GM19467 (cell line): ENCODE measurements at regions not wholly inside any gene's neighbourhood (a gene's known extent, or its start where the extent isn't known, plus 50 kb on each side); places are given as distances from the start of the nearest gene placed in this dataset.
"Not testable (repeated sequence)": the region's sequence is repeated elsewhere in the genome, so short reads cannot be mapped to it uniquely, and the experiment has no call there.

Source experiments
- ATAC-seq: cut with Tn5 transposase; IDR thresholded peaks from one replicate; pipeline ENCODE4 v1.9.1; 2021; ENCODE audit warnings: mild to moderate bottlenecking, moderate library complexity; ENCODE audit not compliant: unreplicated experiment

GRCh38 chr5:136749016-136749415 is 383.7 kb upstream of the TRPC7 start:
- ATAC-seq = no peak

- ATAC-seq = no peak
These were observed 377.7 kb upstream of the TRPC7 start for GRCh38 chr5:136743052-136743451.

DNA sequence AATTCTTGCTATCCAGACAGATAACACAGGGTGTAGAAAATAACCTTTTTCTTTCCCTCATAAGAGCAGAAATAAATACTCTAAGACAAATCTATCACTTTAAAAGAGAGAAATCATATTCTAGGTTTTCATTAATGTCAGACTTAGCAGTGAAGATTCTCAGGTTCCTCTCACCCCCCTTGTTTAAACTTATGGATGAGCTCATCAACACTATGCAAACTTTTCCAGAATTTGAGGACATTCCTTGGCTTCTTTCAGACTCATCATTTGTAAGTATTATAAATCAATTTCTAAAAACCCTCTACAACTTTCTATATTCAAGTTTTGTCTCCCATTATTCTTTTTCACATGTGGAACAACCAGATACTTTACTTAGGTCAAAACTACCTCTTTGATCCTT is 374.9 kb upstream of the TRPC7 start:
- no peak for ATAC-seq

DNA sequence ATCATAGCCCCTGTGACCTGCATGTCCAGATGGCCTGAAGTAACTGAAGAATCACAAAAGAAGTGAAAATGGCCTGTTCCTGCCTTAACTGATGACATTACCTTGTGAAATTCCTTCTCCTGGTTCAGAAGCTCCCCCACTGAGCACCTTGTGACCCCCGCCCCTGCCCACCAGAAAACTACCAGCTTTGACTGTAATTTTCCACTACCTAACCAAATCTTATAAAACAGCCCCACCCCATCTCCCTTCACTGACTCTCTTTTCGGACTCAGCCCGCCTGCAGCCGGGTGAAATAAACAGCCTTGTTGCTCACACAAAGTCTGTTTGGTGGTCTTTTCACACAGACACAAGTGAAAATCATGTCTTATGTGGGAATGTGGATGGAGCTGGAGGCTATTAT is 373.9 kb upstream of the TRPC7 start:
- ATAC-seq = not testable (repeated sequence)

DNA sequence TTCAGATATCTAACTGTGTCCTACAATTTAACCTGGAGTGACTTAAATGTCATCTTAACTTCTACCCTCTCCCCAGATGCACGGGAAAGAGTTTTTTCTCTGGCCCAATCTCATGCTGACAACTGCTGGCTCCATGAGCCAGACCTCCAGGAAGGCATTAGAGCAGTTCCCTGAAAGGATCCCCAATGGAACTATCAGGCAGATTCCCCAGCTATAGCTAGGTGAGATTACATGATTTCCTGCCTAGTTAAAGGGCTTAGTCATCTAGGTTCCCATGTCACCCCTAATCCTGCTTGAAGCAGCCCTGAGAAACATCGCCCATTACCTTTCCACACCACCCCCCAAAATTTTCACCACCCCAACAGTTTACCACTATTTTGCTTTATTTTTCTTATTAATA is 373.5 kb upstream of the TRPC7 start:
- no peak for ATAC-seq

- no peak for ATAC-seq
These were observed 370.7 kb upstream of the TRPC7 start for GRCh38 chr5:136736021-136736420.

DNA sequence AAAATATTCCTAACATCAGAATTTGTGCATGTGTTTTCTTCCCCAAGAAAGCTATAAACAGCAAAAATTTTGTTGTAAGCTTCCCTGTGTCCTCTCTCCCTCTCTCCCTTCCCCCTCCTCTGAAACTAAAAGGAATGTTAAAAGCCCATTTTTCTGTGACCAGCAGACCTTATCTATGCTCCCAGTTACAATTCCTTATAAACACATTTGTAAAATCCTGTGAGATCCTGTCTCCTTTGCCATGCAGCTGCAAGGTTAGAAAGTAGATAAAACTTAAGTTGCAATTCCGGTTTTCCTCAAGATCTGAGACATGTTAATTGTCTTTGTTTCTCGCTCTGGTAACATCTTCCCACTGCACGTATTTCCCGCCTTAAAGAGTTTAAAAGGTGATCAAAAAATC is 370.3 kb upstream of the TRPC7 start:
- not testable (repeated sequence) for ATAC-seq

DNA sequence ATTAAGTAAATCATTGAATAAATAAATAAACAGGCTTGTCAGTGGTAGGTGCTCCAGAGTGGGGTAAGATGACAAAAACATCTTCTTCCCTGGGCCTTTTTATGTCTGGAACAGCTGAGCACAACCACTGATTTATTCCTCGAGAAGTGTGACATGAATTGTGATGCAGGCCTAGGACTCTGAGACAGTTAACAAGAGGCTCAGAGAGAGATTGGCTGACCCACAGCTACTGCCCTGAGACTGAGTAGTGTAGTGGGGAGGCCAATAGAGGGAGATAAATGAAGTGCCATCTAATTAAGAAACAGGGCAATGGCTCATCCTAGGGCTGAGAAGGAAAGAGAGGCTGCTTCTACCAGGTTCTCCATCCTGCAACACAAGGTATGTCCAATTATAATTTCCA is 369.3 kb upstream of the TRPC7 start:
- ATAC-seq = no peak

DNA sequence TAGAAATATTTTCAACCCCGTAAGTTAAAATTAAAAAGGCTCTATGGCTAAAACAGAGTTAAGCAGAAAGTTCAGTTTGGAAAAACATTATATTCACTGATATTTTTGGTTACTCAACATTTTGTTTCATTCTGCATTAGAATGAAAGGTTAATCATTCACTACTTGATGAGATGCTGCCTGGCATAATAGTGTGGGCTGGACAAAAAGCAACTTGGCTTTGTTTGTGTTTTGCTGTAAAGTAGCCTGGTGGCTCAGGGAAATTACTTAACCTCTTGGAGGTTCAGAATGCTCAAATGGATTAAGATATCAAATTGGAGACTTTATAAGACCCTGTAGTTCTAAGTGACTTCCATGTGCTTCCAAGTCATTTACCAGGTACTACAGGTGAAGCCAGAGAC is 367.4 kb upstream of the TRPC7 start:
- no peak for ATAC-seq

GRCh38 chr5:136731241-136731900 is 366.0 kb upstream of the TRPC7 start:
- no peak for ATAC-seq

GRCh38 chr5:136730426-136730825 is 365.1 kb upstream of the TRPC7 start:
- ATAC-seq = no peak

DNA sequence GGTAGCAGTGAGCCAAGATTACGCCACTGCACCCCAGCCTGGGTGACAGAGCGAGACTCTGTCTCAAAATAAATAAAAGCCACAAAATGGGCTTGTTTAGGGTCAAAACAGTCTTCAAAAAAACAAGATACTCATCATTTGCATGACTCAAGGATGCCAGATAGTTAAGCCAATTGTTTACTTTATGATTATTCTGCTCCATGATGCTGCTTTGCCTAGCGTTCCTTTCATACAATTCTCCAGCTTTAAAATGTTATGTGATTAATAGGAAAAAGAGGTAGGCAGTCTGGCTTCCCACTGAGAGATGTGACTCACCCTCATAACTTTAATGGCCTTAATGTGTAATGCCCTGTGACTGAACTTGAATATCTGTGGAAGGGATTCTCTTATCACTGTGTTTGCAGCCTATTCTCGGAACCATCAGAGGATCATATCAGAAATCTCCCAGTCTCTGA is 364.6 kb upstream of the TRPC7 start:
- ATAC-seq = no peak

GRCh38 chr5:136726506-136726905 is 361.2 kb upstream of the TRPC7 start:
- no peak for ATAC-seq

- no peak for ATAC-seq
These were observed 358.8 kb upstream of the TRPC7 start for GRCh38 chr5:136724161-136724560.

DNA sequence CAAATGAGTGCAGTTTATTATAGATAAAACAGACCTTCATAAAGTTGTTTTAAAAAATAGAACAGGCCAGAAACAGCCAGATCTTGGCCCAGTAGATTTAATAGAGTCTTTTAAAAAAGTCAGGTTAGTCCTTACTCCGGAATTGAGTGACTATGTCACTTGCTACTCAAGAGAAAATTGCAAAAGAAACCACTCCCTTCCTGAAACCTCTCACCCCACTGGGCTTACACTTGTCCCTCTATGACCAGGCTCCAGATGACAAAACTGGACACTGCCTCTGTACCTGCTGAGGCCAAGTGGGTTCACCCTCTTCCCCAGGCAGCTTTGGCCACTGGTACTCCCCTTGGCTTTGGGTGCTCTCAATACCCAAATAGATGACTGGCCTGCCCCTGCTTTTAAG is 357.2 kb upstream of the TRPC7 start:
- ATAC-seq = no peak

DNA sequence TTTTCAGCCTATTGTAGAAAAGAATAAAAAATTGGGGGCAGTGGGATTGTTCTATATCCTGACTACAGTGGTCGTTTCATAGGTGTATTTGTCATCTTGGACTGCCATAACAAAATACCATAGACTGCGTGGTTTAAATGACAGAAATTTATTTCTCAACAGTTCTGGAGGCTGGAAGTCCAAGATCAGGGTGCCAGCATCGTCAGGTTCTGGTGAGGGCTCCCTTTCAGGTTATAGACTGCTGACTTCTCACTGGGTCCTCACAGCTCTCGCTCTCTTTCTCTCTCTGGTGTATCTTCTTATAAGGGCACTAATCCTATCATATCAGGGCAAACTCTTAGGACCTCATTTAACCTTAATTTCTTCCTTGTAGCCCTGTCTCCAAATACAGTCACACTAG is 356.7 kb upstream of the TRPC7 start:
- no peak for ATAC-seq

GRCh38 chr5:136720674-136721073 is 355.3 kb upstream of the TRPC7 start:
- no peak for ATAC-seq

- no peak for ATAC-seq
These were observed 352.6 kb upstream of the TRPC7 start for GRCh38 chr5:136717917-136718316.

DNA sequence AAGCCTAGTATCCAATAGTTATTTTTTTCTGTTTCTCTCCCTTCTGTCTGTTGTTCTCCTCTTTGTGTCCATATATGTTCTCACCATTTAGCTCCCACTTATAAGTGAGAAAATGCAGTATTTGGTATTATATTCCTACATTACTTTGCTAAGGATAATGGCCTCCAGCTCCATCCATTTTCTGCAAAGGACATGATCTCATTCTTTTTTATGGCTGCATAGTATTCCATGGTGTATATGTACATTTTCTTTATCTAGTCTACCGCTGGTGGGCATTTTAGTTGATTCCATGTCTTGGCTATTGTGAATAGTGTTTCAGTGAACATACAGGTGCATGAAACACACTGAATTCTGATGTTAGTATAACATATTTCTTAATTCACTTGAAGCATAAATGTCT is 348.9 kb upstream of the TRPC7 start:
- no peak for ATAC-seq

DNA sequence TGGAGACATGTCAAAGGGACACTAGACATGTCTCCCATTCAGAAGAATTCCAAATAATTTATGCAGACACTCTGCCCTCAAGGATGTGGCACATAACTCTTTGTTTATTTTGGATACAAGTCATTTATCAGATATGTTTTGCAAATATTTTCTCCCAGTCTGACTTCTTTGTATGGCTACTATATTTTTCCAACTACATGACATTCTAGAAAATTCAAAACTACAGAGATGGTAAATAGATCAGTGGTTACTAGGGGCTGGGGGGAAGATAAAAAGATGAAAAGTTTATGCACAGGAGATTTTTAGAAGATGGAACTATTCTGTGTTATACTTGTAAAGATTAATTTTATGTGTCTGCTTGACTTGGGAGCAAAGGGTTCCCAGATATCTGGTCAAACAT is 347.3 kb upstream of the TRPC7 start:
- no peak for ATAC-seq

DNA sequence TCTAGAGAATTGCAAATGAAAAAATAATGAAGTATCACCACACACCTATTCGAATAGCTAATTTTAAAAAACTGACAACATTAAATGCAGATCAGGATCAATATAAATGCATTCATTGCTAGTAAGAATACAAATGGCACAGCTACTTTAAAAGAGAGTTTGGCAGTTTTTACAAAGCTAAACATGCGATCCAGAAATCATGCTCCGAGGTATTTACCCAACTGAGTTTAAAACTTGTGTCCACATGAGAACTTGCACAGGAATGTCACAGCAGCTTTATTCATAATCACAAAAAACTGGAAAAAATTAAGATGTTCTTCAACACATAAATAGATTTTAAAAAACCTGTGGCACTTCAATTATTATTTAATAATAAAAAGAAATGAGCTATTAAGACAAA is 345.5 kb upstream of the TRPC7 start:
- ATAC-seq = no peak

- ATAC-seq = no peak
These were observed 338.4 kb upstream of the TRPC7 start for GRCh38 chr5:136703706-136704105.

DNA sequence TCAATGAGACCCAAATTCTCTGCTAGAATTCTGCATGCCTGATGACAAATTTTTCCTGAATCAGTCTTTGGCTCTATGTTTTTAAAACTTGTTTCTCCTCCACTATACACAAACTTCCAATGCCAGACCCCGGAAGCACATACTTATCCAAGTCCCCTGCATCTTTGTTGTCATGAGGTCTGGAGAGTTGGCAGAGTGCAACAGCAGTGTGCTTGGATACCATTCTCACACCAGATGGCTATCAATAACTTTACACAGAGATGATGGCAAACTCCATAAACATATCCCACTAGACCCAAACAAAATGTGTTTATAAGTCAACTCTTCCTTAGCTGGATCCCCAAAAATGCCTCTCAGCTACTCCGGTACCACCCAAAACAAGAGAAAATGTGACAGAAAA is 337.7 kb upstream of the TRPC7 start:
- no peak for ATAC-seq
